HS-27A (cell line): ENCODE measurements at regions not wholly inside any gene's neighbourhood (a gene's known extent, or its start where the extent isn't known, plus 50 kb on each side); places are given as distances from the start of the nearest gene placed in this dataset.

ENCODE experiments used
- DNase-seq: peaks from one replicate; pipeline ENCODE4 v3.0.0-alpha.2; 2012; ENCODE audit warnings: low read depth, missing footprints

GRCh38 chr1:14039582-14040430, 339.8 kb downstream of the PRDM2 start:
- DNase-seq: no peak

- no peak for DNase-seq
Measured at GRCh38 chr1:14049965-14050364, 350.0 kb downstream of the PRDM2 start.

- no peak for DNase-seq
Measured at GRCh38 chr1:14055442-14056223, 355.6 kb downstream of the PRDM2 start.

- DNase-seq: no peak
Measured at GRCh38 chr1:14057640-14058039, 357.7 kb downstream of the PRDM2 start.

GRCh38 chr1:14061204-14061603, 361.2 kb downstream of the PRDM2 start:
- DNase-seq: no peak

- DNase-seq: no peak
Measured at GRCh38 chr1:14061722-14062121, 361.7 kb downstream of the PRDM2 start.

GRCh38 chr1:14062669-14063068, 362.7 kb downstream of the PRDM2 start:
- DNase-seq: no peak

- DNase-seq: no peak
Measured at GRCh38 chr1:14064649-14065442, 364.9 kb downstream of the PRDM2 start.

GRCh38 chr1:14065486-14065885, 365.5 kb downstream of the PRDM2 start:
- no peak for DNase-seq

- DNase-seq: no peak
Measured at GRCh38 chr1:14067036-14067435, 367.0 kb downstream of the PRDM2 start.

- no peak for DNase-seq
Measured at GRCh38 chr1:14067711-14068110, 367.7 kb downstream of the PRDM2 start.

GRCh38 chr1:14071581-14071980, 371.6 kb downstream of the PRDM2 start:
- DNase-seq: no peak

GRCh38 chr1:14080653-14081052, 380.7 kb downstream of the PRDM2 start:
- DNase-seq: no peak

- no peak for DNase-seq
Measured at GRCh38 chr1:14082331-14082730, 382.3 kb downstream of the PRDM2 start.

GRCh38 chr1:14083277-14083676, 383.3 kb downstream of the PRDM2 start:
- no peak for DNase-seq

- no peak for DNase-seq
Measured at GRCh38 chr1:14083706-14084105, 383.7 kb downstream of the PRDM2 start.

- no peak for DNase-seq
Measured at GRCh38 chr1:14090062-14090461, 390.1 kb downstream of the PRDM2 start.

- no peak for DNase-seq
Measured at GRCh38 chr1:14090531-14090930, 390.5 kb downstream of the PRDM2 start.

- DNase-seq: peak; percentile 24
Measured at GRCh38 chr1:14094611-14095400, 394.8 kb downstream of the PRDM2 start.

- DNase-seq: no peak
Measured at GRCh38 chr1:14098294-14098913, 398.4 kb downstream of the PRDM2 start.

GRCh38 chr1:14100444-14100843, 400.5 kb downstream of the PRDM2 start:
- DNase-seq: no peak
